Endothelial cell of umbilical vein (primary cell): ENCODE measurements at regions not wholly inside any gene's neighbourhood (a gene's known extent, or its start where the extent isn't known, plus 50 kb on each side); places are given as distances from the start of the nearest gene placed in this dataset.

ENCODE experiments used
- BruUV-seq: library from RNA; stranded (reverse); fragments of 400-500 nt; replicated peaks from 2 replicates; lab custom pipeline; 2021; lab: Mats Ljungman, UMichigan
- CTCF ChIA-PET: fragments of 300-600, 350-600 bp; sonication (Branson Sonifier 250); formaldehyde crosslinking; loops from one replicate; lab custom pipeline; 2021; ENCODE audit warnings: antibody characterized with exemption, inconsistent platforms; lab: Charles Lee
- POLR2A ChIA-PET: fragments of 300-600, 350-600 bp; sonication (Branson Sonifier 250); formaldehyde crosslinking; loops from one replicate; lab custom pipeline; 2021; ENCODE audit warnings: antibody characterized with exemption, inconsistent platforms; lab: Charles Lee
- DNase-seq: peaks from one replicate; pipeline ENCODE4 v3.0.0-alpha.2; 2011; ENCODE audit warnings: low read depth, low spot score
- FAIRE-seq: peaks from 2 replicates; lab custom pipeline; 2011; peaks lifted over from hg19 to GRCh38; lab: Jason Lieb, UNC
- H2AFZ ChIP-seq: 2 replicates; pipeline ENCODE4 v1.6.0; 2012; ENCODE audit warnings: low read depth, low read length, control low read depth, inconsistent platforms
- H3K27ac ChIP-seq: 2 replicates; pipeline ENCODE4 v1.5.1; 2011; ENCODE audit warnings: low read depth, mild to moderate bottlenecking, control low read depth, low read length, moderate library complexity; ENCODE audit not compliant: insufficient read depth
- H3K27me3 ChIP-seq, 2 experiments: 2 replicates each; pipeline versions ENCODE4 v1.6.0 to v1.6.1; 2011; ENCODE audit warnings: low read length in 2 of 2, mixed read lengths in 1 of 2; ENCODE audit not compliant: control insufficient read depth in 2 of 2, insufficient read depth in 2 of 2
- H3K36me3 ChIP-seq, 2 experiments: 2 replicates in 1 of 2; 3 replicates in 1 of 2; pipeline ENCODE4 v1.5.1; 2011; ENCODE audit warnings: low read length in 2 of 2, mild to moderate bottlenecking in 1 of 2, moderate library complexity in 1 of 2; ENCODE audit not compliant: control insufficient read depth in 2 of 2, insufficient read depth in 2 of 2; ENCODE audit errors: extremely low read depth in 1 of 2
- H3K4me1 ChIP-seq: 3 replicates; pipeline ENCODE4 v1.5.1; 2011; ENCODE audit warnings: mild to moderate bottlenecking, low read length; ENCODE audit not compliant: control insufficient read depth, insufficient read depth; ENCODE audit errors: extremely low read depth
- H3K4me2 ChIP-seq: 2 replicates; pipeline ENCODE4 v1.6.1; 2011; ENCODE audit warnings: low read length, control low read depth, mixed read lengths; ENCODE audit not compliant: insufficient read depth
- H3K4me3 ChIP-seq, 3 experiments: fragments of 200-600 bp in 1 of 3; sonication (generic), shearing (Covaris generic) in 1 of 3; replicated peaks in 1 of 3; 2 replicates each; pipeline ENCODE4 v1.5.1; 2011 to 2016; ENCODE audit warnings: control low read depth in 3 of 3, low read length in 3 of 3, mild to moderate bottlenecking in 2 of 3, inconsistent platforms in 1 of 3, low read depth in 1 of 3, moderate library complexity in 1 of 3; ENCODE audit not compliant: insufficient read depth in 1 of 3
- H3K79me2 ChIP-seq: 2 replicates; pipeline ENCODE4 v1.6.0; 2012; ENCODE audit warnings: low read length, inconsistent platforms; ENCODE audit not compliant: control insufficient read depth, insufficient read depth
- H3K9ac ChIP-seq: replicated peaks from 2 replicates; pipeline ENCODE3; 2011; ENCODE audit warnings: low read length, control low read depth; ENCODE audit not compliant: insufficient read depth; ENCODE audit errors: extremely low read depth
- H3K9me1 ChIP-seq: replicated peaks from 3 replicates; pipeline ENCODE4 v1.6.0; 2011; ENCODE audit warnings: mild to moderate bottlenecking, low read length; ENCODE audit not compliant: control insufficient read depth, insufficient read depth; ENCODE audit errors: extremely low read depth
- H3K9me3 ChIP-seq: replicated peaks from 2 replicates; pipeline ENCODE4 v1.5.1; 2012; ENCODE audit warnings: low read length, inconsistent platforms; ENCODE audit not compliant: control insufficient read depth, insufficient read depth
- H4K20me1 ChIP-seq: replicated peaks from 2 replicates; pipeline ENCODE3; 2011; ENCODE audit warnings: mild to moderate bottlenecking, low read length; ENCODE audit not compliant: control insufficient read depth, insufficient read depth; ENCODE audit errors: extremely low read depth
- CTCF ChIP-seq, 2 donors: IDR thresholded peaks; 1 replicate in 1 of 2; 2 replicates in 1 of 2; pipeline ENCODE4 v1.5.1; 2011; ENCODE audit warnings: low read length in 2 of 2, mild to moderate bottlenecking in 2 of 2, moderate library complexity in 2 of 2, control low read depth in 1 of 2, inconsistent platforms in 1 of 2, low read depth in 1 of 2; ENCODE audit not compliant: insufficient read depth in 1 of 2; ENCODE audit errors: extremely low read depth in 1 of 2
- EZH2 ChIP-seq: IDR thresholded peaks from 2 replicates; pipeline ENCODE4 v1.6.1; 2012; ENCODE audit warnings: borderline replicate concordance, low read depth, mild to moderate bottlenecking, moderate library complexity, low read length, inconsistent platforms; ENCODE audit not compliant: severe bottlenecking
- FOS ChIP-seq: IDR thresholded peaks from 2 replicates; pipeline ENCODE4 v1.6.1; 2011; ENCODE audit warnings: mild to moderate bottlenecking, low read length, moderate library complexity, borderline replicate concordance; ENCODE audit not compliant: insufficient read depth
- GATA2 ChIP-seq: IDR thresholded peaks from 2 replicates; pipeline ENCODE4 v1.7.0; 2011; ENCODE audit warnings: low read depth, mild to moderate bottlenecking, moderate library complexity, mixed read lengths, low read length; ENCODE audit not compliant: insufficient read length, insufficient read depth
- JUN ChIP-seq: IDR thresholded peaks from 2 replicates; pipeline ENCODE4 v1.6.1; 2011; ENCODE audit warnings: borderline replicate concordance, low read depth; ENCODE audit not compliant: insufficient read length, insufficient read depth
- MAX ChIP-seq: IDR thresholded peaks from 2 replicates; pipeline ENCODE4 v1.6.1; 2011; ENCODE audit not compliant: insufficient read depth, insufficient read length
- MYC ChIP-seq: IDR thresholded peaks from one replicate; pipeline ENCODE4 v1.6.1; 2011; ENCODE audit warnings: mild to moderate bottlenecking, low read depth, low read length
- POLR2A ChIP-seq: IDR thresholded peaks from 2 replicates; pipeline ENCODE4 v1.6.1; 2012; ENCODE audit warnings: low read depth, mild to moderate bottlenecking, control low read depth, low read length
- POLR2AphosphoS5 ChIP-seq: IDR thresholded peaks from 2 replicates; pipeline ENCODE4 v1.6.1; 2012; ENCODE audit warnings: low read depth, mild to moderate bottlenecking, control low read depth, low read length, moderate library complexity; ENCODE audit not compliant: insufficient read depth
- dilution Hi-C: fragments of 300-500 bp; cut with MboI; formaldehyde crosslinking; loops from one replicate; pipeline ENCODE4 v1.15.0; 2019; ENCODE audit warnings: low sequenced_read_pairs; ENCODE audit not compliant: extremely low pct_ligation_motif_present
- intact Hi-C: fragments of 100-400 bp; cut with micrococcal nuclease; formaldehyde crosslinking; loops from one replicate; pipeline ENCODE4 v1.10.0; 2022

GRCh38 chr11:134761926-134762247 lies 349.8 kb upstream of the B3GAT1 start:
- no peak for TF ChIP-seq MYC
- no peak for TF ChIP-seq POLR2AphosphoS5
- no peak for TF ChIP-seq CTCF (IDR thresholded peaks at IDR 0.05; ENCODE audit: extremely low read depth in 1 of 2, insufficient read depth in 1 of 2, low read depth in 1 of 2, low read length in 2 of 2)
- no peak for TF ChIP-seq POLR2A
- TF ChIP-seq FOS = no peak
- TF ChIP-seq GATA2 = no peak
- TF ChIP-seq MAX = no peak
- no peak for TF ChIP-seq JUN
- no peak for TF ChIP-seq EZH2
- no peaks in the 10 kb centered on the region for H3K36me3 ChIP-seq
- H3K27me3 ChIP-seq = no peaks in the 10 kb centered on the region
- dilution Hi-C loops = no loop called here
- DNase-seq (no peak), FAIRE-seq (no peak)
- H3K4me1 ChIP-seq = no peaks in the 10 kb centered on the region
- no peaks in the 10 kb centered on the region for H3K9me1 ChIP-seq
- H3K27ac ChIP-seq = no peak overlapping the region
- intact Hi-C loops = no loop called here
- no peaks in the 10 kb centered on the region for H3K9me3 ChIP-seq
- no peak overlapping the region for H3K4me3 ChIP-seq
- H3K4me2 ChIP-seq = no peak overlapping the region
- POLR2A ChIA-PET = no interaction called here
- no TSS peak for BruUV-seq
- H3K79me2 ChIP-seq = no peaks in the 10 kb centered on the region
- H3K9ac ChIP-seq = no peak overlapping the region
- CTCF ChIA-PET = no interaction called here
- H2AFZ ChIP-seq = no peak overlapping the region
- H4K20me1 ChIP-seq = no peaks in the 10 kb centered on the region
